Lung (tissue), 11 donors: ENCODE measurements at regions not wholly inside any gene's neighbourhood (a gene's known extent, or its start where the extent isn't known, plus 50 kb on each side); places are given as distances from the start of the nearest gene placed in this dataset.

Experiments used
- ATAC-seq: fragments of 200-7000 bp; cut with Tn5 transposase; one replicate; pipeline ENCODE4 v1.9.1; 2020; ENCODE audit warnings: moderate number of reproducible peaks; ENCODE audit not compliant: insufficient read depth, low FRiP score
- DNase-seq, 3 donors: peaks; one replicate each; pipeline ENCODE4 v3.0.0-alpha.2; 2013 to 2017
- H3K27ac ChIP-seq, 2 donors: one replicate each; pipeline ENCODE4 v1.5.1; 2013; ENCODE audit warnings: mild to moderate bottlenecking in 2 of 2, moderate library complexity in 2 of 2, control low read depth in 1 of 2, inconsistent platforms in 1 of 2, low read depth in 1 of 2, low read length in 1 of 2
- H3K27me3 ChIP-seq, 3 donors: one replicate each; pipeline ENCODE4 v1.5.1; 2013; ENCODE audit warnings: low read length in 2 of 3; ENCODE audit not compliant: control insufficient read depth in 3 of 3, insufficient read depth in 3 of 3
- H3K36me3 ChIP-seq, 4 donors: one replicate each; pipeline ENCODE4 v1.5.1; 2013; ENCODE audit warnings: low read length in 4 of 4, mild to moderate bottlenecking in 1 of 4, moderate library complexity in 1 of 4; ENCODE audit not compliant: control insufficient read depth in 4 of 4, insufficient read depth in 4 of 4
- H3K4me1 ChIP-seq, 5 donors: one replicate each; pipeline ENCODE4 v1.5.1; 2013; ENCODE audit warnings: low read length in 5 of 5, mild to moderate bottlenecking in 2 of 5, moderate library complexity in 1 of 5; ENCODE audit not compliant: control insufficient read depth in 5 of 5, insufficient read depth in 5 of 5
- H3K4me3 ChIP-seq: one replicate; pipeline ENCODE4 v1.5.1; 2013; ENCODE audit warnings: mild to moderate bottlenecking, control low read depth, moderate library complexity
- H3K9ac ChIP-seq, 2 donors: one replicate each; pipeline ENCODE4 v1.5.1; 2013; ENCODE audit warnings: low read length in 2 of 2, control low read depth in 1 of 2; ENCODE audit not compliant: insufficient read depth in 1 of 2
- H3K9me3 ChIP-seq, 4 donors: one replicate each; pipeline ENCODE4 v1.5.1; 2013; ENCODE audit warnings: low read length in 3 of 4, mild to moderate bottlenecking in 1 of 4, moderate library complexity in 1 of 4; ENCODE audit not compliant: control insufficient read depth in 4 of 4, insufficient read depth in 3 of 4
- CTCF ChIP-seq: IDR thresholded peaks from 2 replicates; pipeline ENCODE4 v1.5.1; 2012; ENCODE audit warnings: mild to moderate bottlenecking; ENCODE audit errors: control extremely low read depth, extremely low read depth
- WGBS, 2 donors: extraction: QIAGEN DNeasy Blood & Tissue Kit; methylation state at CpG; one replicate each; pipeline ENCODE4 v1.1.7; 2013; 5-methylcytosine and 5-hydroxymethylcytosine counted together
- donor health status: control.
- donor health status: control.
- donor health status: Bipolar disorder and iron deficiency.
- donor health status: healthy.
- donor health status: DM: yes; HTN: yes; CAD: no.

GRCh38 chr2:105576440-105577241 is 168.1 kb upstream of the NCK2 start:
- Histone ChIP-seq H3K4me3 (no peak overlapping the region), H3K9me3 (no peaks in the 10 kb centered on the region), H3K27ac (peak overlapping the region in 1 of 2 donors; percentile 69), H3K36me3 (no peaks in the 10 kb centered on the region), H3K27me3 (no peaks in the 10 kb centered on the region), H3K9ac (no peak overlapping the region), H3K4me1 (peaks cover 0 to 7% (median 0%) of the 10 kb centered on the region in 5 donors)
- 61 to 72% methylated on average over 12 of the region's 12 CpGs for WGBS, 2 donors
- peak in 2 of 3 donors; percentile 69 to 74 for DNase-seq
- peak; percentile 1 for TF ChIP-seq CTCF
- ATAC-seq = peak; percentile 56

- H3K9ac ChIP-seq = no peak overlapping the region
- no peak overlapping the region for H3K27ac ChIP-seq
- DNase-seq (no peak), ATAC-seq (no peak)
- no peaks in the 10 kb centered on the region for H3K36me3 ChIP-seq
- H3K27me3 ChIP-seq = no peaks in the 10 kb centered on the region
- H3K4me3 ChIP-seq = no peak overlapping the region
- peaks cover 0 to 7% (median 0%) of the 10 kb centered on the region in 5 donors for H3K4me1 ChIP-seq
- no peaks in the 10 kb centered on the region for H3K9me3 ChIP-seq
- WGBS, 2 donors = 57 to 63% methylated on average over 13 of the region's 13 CpGs
- TF ChIP-seq CTCF = no peak
Measured at GRCh38 chr2:105576050-105576439, 168.7 kb upstream of the NCK2 start.

GRCh38 chr2:105575499-105576025 is 169.2 kb upstream of the NCK2 start:
- Histone ChIP-seq H3K4me1 (peaks cover 0 to 7% (median 0%) of the 10 kb centered on the region in 5 donors), H3K27ac (no peak overlapping the region), H3K4me3 (no peak overlapping the region), H3K27me3 (no peaks in the 10 kb centered on the region), H3K9ac (no peak overlapping the region), H3K36me3 (no peaks in the 10 kb centered on the region), H3K9me3 (no peaks in the 10 kb centered on the region)
- WGBS, 2 donors = 67 to 78% methylated on average over 9 of the region's 9 CpGs
- no peak for TF ChIP-seq CTCF
- DNase-seq (peak in 1 of 3 donors; percentile 24), ATAC-seq (no peak)
